COR-L47 (cell line): ENCODE measurements at regions not wholly inside any gene's neighbourhood (a gene's known extent, or its start where the extent isn't known, plus 50 kb on each side); places are given as distances from the start of the nearest gene placed in this dataset.
A peak's percentile ranks its signal among the peaks of the same experiment; 100 is the strongest.
"Not testable (repeated sequence)": the region's sequence is repeated elsewhere in the genome, so short reads cannot be mapped to it uniquely, and the experiment has no call there.

Experiments
- DNase-seq: peaks from one replicate; lab custom pipeline; 2025; lab: John Stamatoyannopoulos, UW

DNA sequence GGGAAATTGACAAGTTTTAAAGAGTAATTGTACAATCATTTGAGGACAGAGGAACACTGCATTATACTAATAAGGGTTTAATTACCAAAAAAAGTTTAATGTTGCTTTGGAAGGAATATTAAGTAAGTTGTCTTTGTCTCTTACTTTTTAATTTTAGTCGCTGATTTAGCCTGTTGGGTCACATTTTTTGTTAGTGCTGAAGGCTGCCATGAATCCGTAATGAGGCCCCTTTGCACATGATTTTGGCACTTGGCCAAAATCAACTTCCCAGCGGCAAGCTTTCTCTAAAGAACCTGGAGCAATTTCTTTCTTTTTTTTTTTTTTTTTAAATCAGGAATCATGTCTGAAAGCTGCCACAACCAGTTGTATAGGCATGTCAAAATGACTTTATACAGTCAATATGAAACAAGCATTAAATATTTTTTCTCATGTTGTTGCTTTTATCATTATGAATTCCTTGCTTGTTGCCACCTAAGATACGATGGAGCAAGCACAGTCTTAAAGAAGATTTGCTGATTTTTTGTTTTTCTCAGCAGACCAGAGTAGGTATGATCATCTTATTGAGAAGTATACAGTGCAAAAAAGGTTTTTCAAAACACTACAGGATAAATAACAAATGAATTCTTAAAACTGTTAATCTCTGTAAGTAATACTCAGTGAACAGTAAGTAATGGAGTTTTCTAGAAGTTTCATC, 690.4 kb downstream of the USP25 start:
- peak; percentile 54 for DNase-seq

DNA sequence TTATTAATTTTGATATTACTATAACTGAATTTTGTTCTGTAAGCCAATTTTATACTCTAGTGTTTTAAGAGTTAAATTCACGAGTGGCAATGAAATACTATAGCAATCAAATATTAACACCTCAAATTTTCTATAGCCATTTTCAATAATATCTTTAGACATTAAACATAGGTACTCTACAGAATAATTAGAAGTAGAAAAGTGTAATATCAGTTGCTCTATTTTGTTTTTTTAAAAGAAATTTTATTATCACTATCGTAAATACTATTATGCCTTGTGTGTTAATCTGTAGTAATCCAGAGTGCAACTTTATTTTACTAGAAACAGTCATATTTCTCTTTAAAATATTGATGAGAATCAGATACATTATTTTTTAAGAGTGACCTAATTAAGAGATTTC, 691.2 kb downstream of the USP25 start:
- no peak for DNase-seq

DNA sequence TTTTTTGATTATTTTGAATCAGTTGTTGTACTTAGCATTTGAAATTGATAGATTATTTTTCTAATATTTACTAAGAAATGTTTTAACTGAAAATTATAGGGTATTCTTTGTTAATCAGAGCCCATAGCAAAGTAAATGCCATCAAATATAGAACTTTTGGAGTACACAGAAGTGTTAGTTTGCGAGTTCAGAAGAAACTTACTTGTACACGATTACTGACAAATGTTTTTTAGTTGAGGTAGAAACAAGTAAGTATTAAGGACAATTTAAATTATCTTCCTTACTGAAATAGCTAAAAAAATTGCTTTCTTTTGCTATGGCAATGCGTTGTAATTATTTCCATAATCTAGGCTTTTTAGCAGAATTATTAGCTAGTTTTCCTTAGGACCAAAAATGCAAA, 692.2 kb downstream of the USP25 start:
- no peak for DNase-seq

DNA sequence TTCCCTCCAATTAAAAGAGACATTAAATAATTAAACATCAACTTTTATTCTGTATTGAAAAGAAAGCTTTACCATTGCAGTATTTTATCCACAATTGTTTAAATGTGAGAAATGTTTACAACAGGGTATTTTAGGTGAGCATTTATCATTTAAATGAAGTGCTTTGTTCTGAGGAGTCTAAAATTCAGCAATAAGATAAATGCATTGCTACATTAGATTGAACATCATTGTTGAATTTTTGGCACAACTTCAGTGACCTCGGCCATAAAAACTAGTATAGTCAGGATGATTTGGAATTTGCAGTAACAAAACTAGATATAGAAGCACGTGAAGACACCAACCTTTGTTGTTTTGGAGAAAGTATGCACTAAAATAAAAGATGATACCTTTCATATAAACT, 692.9 kb downstream of the USP25 start:
- no peak for DNase-seq

DNA sequence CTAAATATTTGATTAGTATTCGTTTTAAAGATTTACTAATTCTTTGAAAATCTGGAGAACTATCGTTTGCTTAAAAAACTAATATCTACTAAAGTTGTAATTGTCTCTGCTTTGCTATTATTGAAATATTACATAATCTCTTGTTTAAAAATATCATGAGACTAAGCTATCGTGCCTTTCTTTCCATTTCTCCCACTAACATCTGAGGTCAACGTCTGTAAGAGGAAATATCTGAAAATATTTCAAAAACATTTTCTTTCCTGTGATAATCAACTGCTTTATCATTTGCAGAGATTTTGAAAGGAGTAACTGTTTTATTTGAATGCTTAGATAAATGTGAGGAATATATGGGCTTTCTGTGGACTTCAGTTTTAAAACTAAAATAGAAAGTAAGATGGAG, 694.1 kb downstream of the USP25 start:
- DNase-seq: no peak

DNA sequence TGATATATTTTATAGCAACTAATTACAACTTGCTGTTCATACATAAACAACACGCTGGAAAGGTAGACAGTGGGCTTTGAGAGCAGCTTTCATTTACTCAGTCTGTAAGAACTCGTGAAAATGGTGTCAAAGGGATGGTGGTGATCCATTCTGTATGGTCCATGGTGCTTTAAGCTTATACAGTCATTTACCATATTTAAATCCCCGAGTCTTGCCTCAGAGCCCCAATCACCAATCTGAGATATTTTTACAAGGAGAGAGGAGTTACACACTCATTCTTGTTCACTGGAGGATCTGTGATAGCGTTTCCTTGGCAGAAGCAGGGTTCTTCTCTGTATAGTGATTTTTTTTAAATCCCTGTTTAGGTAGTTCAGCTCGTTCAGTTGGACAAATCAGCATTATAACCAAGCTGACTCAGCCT, 694.6 kb downstream of the USP25 start:
- DNase-seq: no peak

DNA sequence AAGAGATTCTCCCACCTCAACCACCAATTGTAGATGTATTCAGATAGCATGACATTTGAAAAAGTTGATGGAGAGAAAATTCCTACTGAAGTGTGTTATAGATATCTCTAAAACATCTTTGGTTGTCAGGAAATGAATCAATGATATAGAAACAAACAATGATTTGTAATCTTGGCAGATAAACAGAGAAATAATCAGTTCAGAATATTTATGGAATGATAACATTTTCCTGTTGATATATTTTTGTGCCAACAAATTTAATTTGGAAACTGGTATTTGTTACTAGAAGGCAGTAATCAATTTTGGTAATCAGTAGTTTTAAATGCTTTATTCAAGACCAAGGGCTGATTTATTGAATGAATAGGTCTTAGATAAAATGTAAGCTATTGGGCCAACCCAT, 695.6 kb downstream of the USP25 start:
- DNase-seq: no peak

DNA sequence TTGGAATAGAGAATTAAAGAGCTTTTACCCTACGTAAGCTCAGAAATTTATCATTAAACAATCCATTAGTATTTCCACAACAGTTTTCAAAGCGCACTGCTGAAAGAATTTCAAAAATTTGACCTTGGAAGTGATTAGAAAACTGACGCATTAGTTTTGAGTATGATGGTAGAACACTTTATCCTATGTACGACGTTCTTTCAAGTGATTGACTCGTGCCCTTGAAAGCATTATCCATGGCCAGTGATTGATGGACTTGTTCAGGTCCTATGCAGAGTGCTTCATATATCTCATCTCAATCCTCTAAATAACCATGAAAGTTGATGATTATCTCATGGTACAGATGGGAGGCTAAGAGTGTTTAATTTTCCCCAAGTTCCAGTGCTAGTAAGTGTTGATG, 697.2 kb downstream of the USP25 start:
- DNase-seq: no peak

DNA sequence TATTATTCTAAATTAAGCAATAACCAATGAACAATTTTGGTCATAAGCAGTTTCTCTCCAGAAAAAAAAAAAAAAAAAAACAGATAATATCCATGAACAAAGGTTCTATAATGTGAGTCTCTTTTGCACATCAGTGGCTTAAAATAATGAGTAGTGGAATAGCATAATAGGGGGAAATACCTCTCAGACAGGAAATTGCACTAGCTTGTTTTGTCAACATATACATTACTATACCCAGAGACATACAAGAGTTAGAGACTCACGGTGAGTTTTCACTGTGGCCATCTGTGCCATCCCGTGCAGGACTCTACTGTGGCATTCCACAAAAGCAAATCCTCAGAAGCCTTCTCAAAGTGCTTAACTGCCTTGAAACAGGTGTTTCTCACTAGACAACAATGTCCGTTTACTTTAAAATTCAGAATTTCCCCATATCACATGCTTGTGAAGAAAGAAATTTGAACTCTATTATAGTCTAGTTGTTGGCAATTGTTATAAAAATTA, 697.9 kb downstream of the USP25 start:
- DNase-seq: no peak

DNA sequence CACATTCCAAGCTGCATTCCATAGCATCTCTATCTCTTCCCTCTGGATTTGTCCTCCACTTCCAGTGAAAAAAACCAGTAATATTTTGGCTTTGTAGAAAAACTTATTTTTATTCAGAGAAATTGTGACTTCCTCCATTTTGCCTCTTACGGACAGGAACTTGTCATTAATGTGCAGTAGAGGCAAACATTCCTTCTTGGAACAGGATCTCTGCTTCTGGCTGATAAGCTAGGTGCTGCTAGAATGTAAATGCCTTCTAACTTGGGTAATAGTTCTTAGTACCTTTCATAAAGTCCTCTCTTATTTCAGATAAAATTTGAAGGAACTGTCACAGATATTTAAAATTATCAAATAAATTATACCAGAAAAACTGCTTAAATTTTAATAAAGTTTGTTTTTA, 707.8 kb downstream of the USP25 start:
- no peak for DNase-seq

DNA sequence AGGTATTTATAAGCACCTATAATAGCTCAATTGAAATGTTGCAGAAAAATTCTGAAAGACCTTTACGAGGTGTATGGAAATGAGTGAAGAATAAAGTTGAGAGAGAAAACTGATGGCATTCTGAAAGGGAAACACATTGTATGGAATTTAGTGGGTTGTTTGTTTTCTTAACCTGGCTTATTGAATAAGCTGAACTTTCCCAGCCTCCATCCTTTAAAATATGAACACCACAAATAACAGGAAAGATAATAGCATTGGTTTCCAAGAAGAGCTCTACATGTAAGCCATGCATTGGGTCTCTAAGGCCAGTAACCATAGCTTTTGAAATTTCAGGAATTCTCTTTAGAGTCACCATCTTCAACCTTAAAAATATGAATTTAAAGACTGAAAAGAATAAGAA, 709.0 kb downstream of the USP25 start:
- DNase-seq: no peak

DNA sequence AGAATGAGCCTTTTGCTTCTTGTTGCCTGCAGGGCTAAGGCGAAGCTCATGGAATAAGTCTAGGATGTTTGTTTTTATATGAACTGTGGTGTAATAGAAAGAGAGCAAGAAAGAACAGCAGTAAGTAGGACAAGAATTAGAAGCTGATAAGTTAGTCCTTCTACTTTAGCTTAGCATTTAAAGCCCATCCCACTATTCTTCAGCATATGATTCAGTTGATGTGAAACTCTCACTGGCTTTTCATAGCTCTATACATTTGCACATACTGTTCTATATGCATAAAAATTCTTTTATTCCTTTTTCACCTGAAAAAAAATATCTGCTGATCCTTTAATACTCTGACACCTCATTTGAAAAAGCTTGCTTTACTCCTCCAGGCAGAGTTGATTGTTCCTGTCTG, 712.0 kb downstream of the USP25 start:
- no peak for DNase-seq

DNA sequence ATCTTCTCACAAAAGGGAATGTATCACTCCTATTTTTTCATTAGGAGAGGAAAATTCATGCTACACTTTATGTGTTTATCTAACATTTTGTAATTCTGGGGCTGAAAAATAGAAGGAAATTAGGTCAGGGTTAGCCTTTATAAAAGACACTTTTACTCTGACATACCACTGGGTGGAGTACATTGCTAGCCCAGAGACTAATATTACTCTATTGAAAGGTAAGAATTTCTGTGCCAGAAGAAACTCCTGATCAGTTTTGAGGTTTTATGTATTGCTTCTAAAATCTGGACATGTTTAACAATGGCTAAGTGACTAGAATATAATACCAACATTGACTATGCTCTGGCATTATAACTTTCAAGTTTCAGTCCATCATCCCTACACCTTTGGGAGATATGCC, 724.6 kb downstream of the USP25 start:
- no peak for DNase-seq

DNA sequence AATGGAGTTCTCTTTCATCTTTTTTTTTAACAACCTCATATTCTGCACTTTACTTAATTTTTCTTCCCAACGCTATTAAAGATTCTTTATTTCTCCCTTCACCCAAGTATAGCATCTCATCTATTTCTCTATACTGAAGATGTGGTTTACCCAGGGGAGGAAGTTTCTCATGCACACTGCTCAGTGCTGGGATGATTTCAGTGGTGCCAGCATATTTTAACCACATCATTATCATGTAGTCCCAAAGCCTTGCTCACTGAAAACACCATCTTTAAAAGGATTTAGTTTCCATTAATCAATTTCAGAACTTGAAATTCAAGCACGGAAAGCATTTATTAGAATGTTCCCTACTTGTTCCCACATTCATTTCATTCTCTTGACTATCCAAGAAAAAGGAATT, 725.7 kb downstream of the USP25 start:
- no peak for DNase-seq

DNA sequence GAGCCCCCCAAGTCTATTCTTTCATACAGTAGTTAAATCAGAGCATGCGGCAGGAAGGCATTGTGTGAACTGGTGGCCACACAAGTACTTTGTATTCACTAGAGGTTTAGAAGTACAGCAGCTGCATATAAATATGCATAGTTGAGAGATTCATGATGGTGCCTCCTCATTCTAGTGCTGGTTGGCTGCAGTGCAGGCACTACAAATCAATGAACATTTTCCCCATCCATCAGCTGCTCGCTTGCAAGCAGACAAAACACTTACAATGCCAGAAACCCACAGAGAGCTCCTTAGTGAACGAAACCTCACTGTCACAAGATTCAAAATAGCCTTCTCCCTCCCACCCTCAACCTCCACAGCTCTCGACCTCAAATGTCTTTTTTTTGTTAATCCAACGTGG, 726.2 kb downstream of the USP25 start:
- no peak for DNase-seq

DNA sequence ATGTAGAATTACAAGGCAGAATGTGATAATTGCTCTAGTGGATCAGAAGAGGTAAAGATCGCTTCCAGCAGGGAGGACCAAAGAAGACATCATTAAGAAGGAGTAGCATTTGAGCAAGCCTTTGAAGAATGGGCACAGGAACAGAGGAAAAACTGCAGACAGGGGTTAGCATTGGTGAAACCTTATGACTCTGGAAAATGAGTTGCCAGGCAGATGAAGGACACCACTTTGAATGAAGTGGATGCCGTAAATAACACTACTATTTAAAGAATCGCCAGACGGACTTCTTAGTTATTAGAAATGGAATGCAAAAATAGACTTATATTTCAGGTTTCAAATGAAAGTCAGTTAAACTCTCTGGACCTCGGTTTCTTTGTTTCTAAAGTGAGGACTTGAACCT, 727.7 kb downstream of the USP25 start:
- no peak for DNase-seq

DNA sequence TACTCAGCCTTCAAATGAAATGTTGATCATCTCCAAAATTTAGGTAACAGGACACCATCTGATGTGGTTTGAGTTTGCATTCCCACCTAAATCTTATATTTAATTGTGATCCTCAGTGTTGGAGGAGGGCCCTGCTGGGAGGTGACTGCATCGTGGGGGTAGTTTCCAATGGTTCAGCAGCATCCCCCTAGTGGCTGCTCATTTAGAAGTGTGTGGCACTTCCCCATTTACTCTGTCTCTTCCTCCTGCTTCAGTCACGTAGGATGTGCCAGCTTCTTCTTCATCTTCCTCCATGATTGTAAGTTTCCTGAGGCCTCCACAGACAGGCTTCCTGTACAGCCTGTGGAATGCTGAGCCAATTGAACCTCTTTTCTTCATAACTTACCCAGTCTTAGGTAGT, 731.2 kb downstream of the USP25 start:
- DNase-seq: no peak

DNA sequence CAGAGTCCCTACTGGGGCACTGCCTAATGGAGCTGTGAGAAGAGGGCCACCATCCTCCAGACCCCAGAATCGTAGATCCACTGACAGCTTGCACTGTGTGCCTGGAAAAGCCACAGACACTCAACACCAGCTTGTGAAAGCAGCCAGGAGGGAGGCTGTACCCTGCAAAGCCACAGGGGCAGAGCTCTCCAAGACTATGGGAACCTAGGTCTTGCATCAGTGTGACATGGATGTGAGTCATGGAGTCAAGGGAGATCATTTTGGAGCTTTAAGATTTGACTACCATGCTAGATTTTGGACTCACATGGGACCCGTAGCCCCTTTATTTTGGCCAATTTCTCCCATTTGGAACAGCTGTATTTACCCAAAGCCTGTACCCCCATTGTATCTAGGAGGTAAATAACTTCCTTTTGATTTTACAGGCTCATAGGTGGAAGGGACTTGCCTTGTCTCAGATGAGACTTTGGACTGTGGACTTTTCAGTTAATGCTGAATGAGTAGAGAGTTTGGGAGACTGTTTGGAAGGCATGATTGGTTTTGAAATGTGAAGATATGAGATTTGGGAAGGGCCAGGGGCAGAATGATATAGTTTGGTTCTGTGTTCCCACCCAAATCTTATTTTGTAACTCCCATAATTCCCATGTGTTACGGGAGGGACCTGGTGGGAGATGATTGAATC, 734.6 kb downstream of the USP25 start:
- not testable (repeated sequence) for DNase-seq

DNA sequence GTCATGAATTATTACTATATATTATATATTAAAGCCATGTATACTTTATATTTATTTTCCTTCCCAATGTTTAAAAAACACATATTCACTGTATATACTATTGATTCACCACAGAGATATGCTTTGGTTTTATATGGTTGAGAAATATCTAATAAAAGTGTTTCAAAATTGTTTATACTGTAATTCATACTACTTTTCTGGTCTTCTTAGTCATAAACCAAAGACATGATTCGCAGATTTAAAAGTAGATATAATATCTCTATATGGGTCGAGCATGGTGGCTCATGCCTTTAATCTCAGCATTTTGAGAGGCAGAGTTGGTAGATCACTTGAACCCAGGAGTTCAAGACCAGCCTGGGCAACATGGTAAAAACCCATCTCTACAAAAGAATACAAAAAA, 738.4 kb downstream of the USP25 start:
- no peak for DNase-seq

DNA sequence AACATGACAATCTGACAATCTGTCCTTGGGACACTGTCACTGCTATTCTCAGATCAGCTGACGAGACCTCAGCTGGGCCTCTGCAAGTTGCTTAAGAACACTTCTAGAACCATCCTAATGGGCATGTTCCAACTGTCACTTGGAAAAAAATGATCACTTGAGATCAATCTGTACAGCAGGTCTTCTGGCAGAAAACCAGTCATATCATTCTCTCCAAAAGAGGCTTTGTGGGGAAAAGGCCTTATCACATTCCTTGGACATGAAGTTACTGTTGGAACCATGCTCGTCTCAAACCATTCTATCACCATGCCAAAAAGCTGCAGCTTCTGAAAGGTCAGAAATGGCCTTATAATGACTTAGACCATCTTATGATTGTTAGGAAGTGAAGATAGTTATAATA, 744.2 kb downstream of the USP25 start:
- DNase-seq: no peak

DNA sequence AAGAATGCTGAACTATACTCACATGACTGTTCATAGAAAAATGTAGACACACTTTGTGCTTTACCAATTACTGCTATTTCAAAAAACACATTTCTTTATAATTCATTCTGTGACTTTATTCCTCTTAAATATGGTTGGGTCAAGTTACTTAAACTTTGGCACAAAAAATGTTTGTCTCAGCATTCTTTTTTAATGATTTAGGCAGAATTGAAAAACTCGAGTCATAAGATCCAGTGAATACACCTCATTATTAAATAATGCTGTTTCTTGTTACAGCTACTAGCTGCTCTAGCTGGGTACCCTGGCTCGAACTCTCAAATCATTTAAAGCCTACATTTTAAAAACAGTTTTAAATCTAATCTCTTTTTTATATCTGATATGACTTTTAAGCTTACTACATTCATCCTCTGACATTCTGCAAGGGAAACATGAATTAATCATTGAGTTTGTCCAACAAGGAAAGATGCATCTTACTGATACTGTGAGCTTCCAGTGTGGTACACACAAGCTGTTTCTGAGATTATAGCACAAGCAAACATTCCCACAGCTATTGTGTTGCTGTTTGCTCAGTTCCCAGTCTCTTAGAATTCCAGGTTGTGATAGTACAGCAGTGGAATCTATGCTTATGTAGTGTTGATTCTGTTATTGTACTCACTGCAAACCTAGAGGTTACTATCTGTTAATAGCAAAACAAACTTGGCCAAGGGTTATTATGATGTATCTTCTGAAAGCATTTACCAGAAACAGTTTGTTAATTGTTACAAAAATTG, 746.5 kb downstream of the USP25 start:
- no peak for DNase-seq

DNA sequence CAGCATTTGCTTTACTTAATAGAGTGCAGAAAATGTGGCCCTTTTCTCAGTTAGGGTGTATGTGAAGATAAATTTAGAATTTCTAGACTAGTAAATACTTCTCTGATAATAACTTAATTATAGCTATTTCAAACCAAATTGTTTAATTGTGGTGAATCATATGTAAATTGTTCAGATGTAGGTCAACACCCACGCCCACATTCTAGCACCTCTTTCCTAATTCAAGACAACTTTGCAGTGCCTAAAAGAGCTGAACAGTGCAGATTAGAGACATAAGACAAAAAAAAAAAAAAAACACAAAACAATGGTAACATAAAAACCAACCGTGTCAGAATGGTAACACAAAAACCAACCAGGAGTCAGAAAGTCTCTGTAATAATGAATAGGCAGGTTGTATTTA, 758.3 kb downstream of the USP25 start:
- DNase-seq: no peak

DNA sequence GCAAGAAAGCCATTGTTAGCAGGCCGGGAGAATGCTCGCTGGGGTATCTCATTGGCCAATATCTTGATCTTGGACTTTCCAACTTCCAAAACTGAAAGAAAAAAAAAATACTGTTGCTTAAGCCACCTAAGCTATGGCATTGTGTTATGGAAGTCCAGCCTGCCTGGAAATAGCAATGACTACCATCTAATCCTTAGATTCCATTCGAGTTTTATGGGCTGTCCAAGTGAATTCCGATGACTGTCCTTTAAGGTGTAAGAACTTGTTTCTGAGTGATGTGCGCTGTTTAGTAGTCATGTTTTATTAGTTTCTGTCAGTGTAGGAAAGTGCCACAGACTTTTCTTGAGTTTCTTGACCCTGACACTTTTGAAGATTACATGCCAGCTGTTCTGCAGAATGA, 762.6 kb downstream of the USP25 start:
- no peak for DNase-seq
